ENCODE measurements at regions not wholly inside any gene's neighbourhood (a gene's known extent, or its start where the extent isn't known, plus 50 kb on each side); places are given as distances from the start of the nearest gene placed in this dataset.
"Not testable (repeated sequence)": the region's sequence is repeated elsewhere in the genome, so short reads cannot be mapped to it uniquely, and the experiment has no call there.

DNA sequence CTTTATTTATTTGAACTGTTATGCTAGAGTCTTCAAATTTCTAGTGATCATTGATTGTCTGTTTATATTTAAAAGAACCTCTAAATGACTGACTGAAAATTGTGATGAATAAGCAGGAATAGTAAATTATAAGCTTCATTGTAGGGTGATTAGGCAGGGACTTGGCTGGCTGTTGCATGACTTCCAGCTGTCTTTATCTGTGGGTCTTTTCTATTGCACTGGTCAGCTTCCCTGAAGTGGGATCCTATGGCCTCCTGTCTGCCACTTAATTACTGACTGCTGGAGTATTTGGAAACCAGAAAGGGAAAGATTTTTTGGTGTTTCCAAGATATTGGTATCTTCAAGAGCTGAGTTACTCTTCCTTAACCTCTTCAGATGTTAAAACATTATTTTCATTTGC, 123.0 kb upstream of the CCNH start:
- no peak for DNase-seq (ENCODE audit: low read depth)

DNA sequence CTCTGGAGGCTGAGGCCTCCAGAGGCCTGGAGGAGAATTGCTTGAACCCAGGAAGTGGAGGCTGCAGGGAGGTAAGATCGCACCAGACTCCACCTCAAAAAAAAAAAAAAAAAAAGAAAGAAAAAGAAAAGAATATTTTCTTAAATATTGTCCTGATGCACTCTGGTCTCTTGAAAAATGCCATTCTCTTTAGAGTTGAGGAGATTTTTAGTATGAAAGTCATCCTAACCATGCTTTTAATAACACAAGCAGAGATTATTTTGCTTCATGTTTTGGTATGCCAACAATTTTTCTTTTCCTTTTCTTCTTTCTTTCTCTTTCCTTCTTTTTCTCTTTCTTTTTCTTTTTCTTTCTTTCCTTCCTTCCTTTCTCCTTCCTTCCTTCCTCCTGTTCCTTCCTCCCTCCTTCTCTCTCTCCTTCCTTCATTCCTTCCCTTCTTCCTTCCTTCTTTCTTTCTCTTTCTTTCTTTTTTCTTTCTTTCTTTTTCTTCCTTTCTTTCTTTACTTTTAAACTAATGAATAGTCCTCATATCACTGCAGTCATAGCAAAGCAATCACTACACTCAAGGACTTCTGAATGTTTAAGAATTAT, 116.9 kb upstream of the CCNH start:
- no peak for DNase-seq (ENCODE audit: low read depth)

DNA sequence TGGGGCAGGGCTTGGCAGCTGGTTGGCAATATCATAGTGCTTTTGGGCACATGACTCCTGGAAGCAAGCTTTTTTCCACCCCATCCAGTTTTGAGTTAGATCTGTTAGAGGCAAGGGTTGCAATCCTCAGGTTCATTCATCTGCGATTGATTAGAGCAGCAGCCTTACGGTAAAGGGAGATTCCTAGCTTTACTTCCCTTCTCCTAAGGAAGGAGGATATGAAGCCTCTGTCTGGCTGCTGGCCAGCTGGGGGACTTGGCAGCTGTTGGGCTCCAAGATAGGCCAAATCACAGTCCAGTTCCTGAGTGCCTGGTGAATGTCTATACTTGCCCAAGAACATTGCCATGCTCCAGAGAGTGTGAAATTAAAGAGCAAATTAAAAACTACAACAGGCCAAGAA, 113.4 kb upstream of the CCNH start:
- no peak for DNase-seq (ENCODE audit: low read depth)

DNA sequence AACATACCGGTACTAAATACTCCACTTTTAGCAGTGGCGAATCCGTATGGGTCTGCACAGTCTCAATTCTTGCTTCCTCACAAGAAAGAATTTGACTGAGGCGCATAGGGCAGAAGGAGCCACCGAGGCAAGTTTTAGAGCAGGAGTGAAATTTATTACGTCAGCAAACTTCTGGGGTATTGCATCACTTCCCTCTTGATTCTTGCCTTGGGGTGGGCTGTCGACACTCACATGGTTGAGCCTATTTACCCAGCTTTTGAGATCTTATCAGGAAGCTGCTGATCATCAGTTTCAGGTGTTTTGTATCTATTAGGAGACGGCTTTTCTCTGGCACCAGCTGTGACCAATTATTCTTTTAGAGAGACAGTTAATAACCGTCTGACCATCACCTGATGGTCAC, 111.5 kb upstream of the CCNH start:
- DNase-seq (ENCODE audit: low read depth), result no peak

DNA sequence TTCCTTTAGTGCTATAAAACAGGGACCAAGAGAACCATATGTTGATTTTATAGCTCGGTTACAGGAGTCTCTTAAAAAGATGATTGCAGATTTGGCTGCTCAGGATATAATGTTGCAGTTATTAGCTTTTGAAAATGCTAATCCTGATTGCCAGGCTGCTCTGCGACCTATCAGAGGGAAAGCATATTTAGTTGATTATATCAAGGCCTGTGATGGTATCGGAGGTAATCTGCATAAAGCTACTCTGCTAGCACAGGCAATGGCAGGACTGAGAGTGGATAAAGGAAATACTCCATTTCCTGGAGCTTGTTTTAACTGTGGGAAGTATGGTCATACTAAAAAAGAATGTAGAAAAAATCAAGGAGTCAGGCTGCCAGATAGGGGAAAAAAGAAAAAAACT, 99.0 kb upstream of the CCNH start:
- DNase-seq (ENCODE audit: low read depth), result not testable (repeated sequence)

DNA sequence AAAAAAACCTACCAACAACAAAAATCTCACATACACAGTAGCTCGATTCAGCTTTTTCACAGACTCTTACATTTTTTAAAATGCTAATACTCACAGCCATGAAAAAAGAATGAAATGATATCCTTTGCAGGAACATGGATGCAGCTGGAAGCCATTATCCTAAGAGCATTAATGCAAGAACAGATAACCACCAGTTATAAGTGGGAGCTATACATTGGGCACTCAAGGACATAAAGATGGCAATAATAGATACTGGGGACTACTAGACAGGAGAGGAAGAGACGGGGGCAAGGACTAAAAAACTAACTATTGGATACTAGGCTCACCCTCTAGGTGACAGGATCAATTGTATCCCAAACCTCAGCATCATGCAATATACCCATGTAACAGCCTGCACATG, 90.3 kb upstream of the CCNH start:
- no peak for DNase-seq (ENCODE audit: low read depth)

DNA sequence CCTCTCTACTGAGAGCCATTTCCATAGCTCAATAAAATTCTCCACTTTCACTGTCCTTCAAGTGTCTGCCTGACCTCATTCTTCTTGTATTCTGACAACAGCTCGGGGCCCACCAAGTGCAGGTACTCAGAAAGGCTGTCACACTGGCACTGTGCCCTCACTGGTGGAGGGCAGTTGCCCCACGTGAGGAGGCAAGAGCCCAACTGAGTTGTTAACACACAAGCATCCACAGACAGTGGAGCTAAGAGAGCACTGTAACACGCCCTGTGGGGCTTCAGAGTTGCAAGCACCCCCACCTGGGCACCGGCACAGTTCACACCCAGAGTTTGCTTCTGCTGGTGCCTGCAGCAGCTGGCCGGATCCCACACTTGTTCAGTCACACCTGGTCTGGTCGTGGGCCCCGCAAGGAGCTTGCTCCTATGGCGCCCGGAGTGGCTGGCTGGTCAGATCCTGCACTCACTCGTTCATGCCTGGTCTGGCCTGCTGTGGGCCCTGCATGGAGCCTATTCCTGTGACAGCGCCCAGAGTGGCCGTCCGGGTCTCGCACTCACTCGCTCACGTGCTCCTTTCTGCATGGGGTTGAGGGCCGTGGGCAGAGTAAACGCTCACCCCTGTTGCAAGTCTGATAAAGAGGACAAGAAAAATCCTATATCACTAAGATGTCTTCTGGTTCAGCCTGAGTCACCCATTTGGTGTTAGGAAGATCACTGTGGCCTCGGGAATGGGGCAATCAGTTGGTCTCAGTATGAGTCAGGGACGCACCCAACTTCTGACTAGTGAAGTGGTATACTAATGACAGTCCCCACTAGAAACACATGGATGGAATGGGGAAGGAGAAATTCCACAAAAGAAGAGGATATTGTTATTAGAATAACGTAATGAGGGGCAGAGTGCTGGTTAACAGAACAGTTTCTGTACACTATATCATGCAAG, 87.0 kb upstream of the CCNH start:
- peak; percentile 0 for DNase-seq (ENCODE audit: low read depth)
